Omental fat pad (tissue), 3 donors: ENCODE measurements at regions not wholly inside any gene's neighbourhood (a gene's known extent, or its start where the extent isn't known, plus 50 kb on each side); places are given as distances from the start of the nearest gene placed in this dataset. TPM values are rescaled to one million over a fixed set of nuclear protein-coding genes. Genes with fewer than 3 reads are reported as not detected.

Source experiments
- ATAC-seq: fragments of 150-250 bp; one replicate; pipeline ENCODE4 v1.9.1; 2016; ENCODE audit warnings: mild to moderate bottlenecking, moderate library complexity; ENCODE audit not compliant: low FRiP score
- DNase-seq: peaks from one replicate; pipeline ENCODE4 v3.0.0-alpha.2; 2019; ENCODE audit warnings: low spot score
- CTCF ChIP-seq, 3 donors: fragments of 450-650 bp; IDR thresholded peaks; one replicate each; pipeline ENCODE4 v1.5.1; 2016 to 2017; ENCODE audit warnings: antibody characterized with exemption in 3 of 3, mild to moderate bottlenecking in 3 of 3, moderate library complexity in 2 of 3
- small RNA-seq: library from RNA; depleted of rRNA; stranded (forward); fragments of <200 nt; gene quantifications from one replicate; pipeline ENCODE3, GENCODE V24; 2016

- no peak for ATAC-seq
- DNase-seq = no peak
- no peak for TF ChIP-seq CTCF (IDR thresholded peaks at IDR 0.05)
Observed at GRCh38 chr17:70011750-70012149, 63.3 kb upstream of the KCNJ16 start.

GRCh38 chr17:70013911-70014310 is 61.1 kb upstream of the KCNJ16 start:
- DNase-seq (no peak), ATAC-seq (no peak)
- TF ChIP-seq CTCF (IDR thresholded peaks at IDR 0.05) = no peak

GRCh38 chr17:70017112-70017511 is 57.9 kb upstream of the KCNJ16 start:
- no peak for TF ChIP-seq CTCF (IDR thresholded peaks at IDR 0.05)
- no peak for DNase-seq
- ATAC-seq = no peak

GRCh38 chr17:70017941-70018340 is 57.1 kb upstream of the KCNJ16 start:
- TF ChIP-seq CTCF (IDR thresholded peaks at IDR 0.05) = no peak
- DNase-seq = no peak
- ATAC-seq = no peak

GRCh38 chr17:70021726-70022125 is 53.3 kb upstream of the KCNJ16 start:
- DNase-seq (no peak), ATAC-seq (no peak)
- TF ChIP-seq CTCF (IDR thresholded peaks at IDR 0.05) = no peak

GRCh38 chr17:70022175-70022574 is 52.9 kb upstream of the KCNJ16 start:
- TF ChIP-seq CTCF (IDR thresholded peaks at IDR 0.05) = no peak
- ATAC-seq = no peak
- no peak for DNase-seq

- DNase-seq (no peak), ATAC-seq (no peak)
- TF ChIP-seq CTCF (IDR thresholded peaks at IDR 0.05) = no peak
Observed at GRCh38 chr17:70024253-70024652, 50.8 kb upstream of the KCNJ16 start.

Small RNA genes in the stretch of these regions (small RNA-seq; reads per million reads assigned to genes)
- not detected for gene AC002545.1
- gene RF00019 = not detected
